ENCODE measurements at regions not wholly inside any gene's neighbourhood (a gene's known extent, or its start where the extent isn't known, plus 50 kb on each side); places are given as distances from the start of the nearest gene placed in this dataset.

- H3K4me1 Mint-ChIP-seq: peaks cover 17 to 18% of the 10 kb centered on the region in 2 experiments
- Histone ChIP-seq H3K27me3 (ENCODE audit: insufficient read depth, low read length) (no peaks in the 10 kb centered on the region), H2BK12ac (ENCODE audit: insufficient read length, low read depth, low read length) (no peak overlapping the region), H3K4ac (ENCODE audit: low read depth, low read length) (no peak overlapping the region), H3K9ac (ENCODE audit: extremely low read depth, insufficient read length, low read length) (no peak overlapping the region), H2BK120ac (ENCODE audit: low read depth, low read length, poor library complexity, severe bottlenecking) (no peak overlapping the region), H3T11ph (ENCODE audit: low read length) (no peak overlapping the region), H3K27ac (ENCODE audit: insufficient read length, low read depth, low read length) (no peak overlapping the region), H2AFZ (ENCODE audit: low read length) (no peak overlapping the region), H4K5ac (ENCODE audit: insufficient read length, low read depth, low read length) (no peak overlapping the region), H4K20me1 (ENCODE audit: control insufficient read depth, insufficient read depth, insufficient read length) (no peaks in the 10 kb centered on the region), H3K23ac (ENCODE audit: insufficient read length, low read depth, low read length) (no peak overlapping the region), H3K23me2 (ENCODE audit: insufficient read length, low read depth, low read length, poor library complexity, severe bottlenecking) (no peaks in the 10 kb centered on the region), H4K8ac (replicated peaks; ENCODE audit: insufficient read length, low read depth, low read length) (no peak overlapping the region), H3K4me1 (ENCODE audit: insufficient read depth, low read length) (peaks cover 6% of the 10 kb centered on the region), H3K79me1 (ENCODE audit: insufficient read depth, low read depth, low read length, poor library complexity, severe bottlenecking) (no peaks in the 10 kb centered on the region), H2BK15ac (ENCODE audit: low read depth, low read length) (no peak overlapping the region), H2AK5ac (ENCODE audit: insufficient read length, low read length) (no peak overlapping the region), H2BK5ac (ENCODE audit: insufficient read length, low read length) (no peak overlapping the region), H3K9me3 (ENCODE audit: control insufficient read depth, low read depth, low read length) (no peaks in the 10 kb centered on the region), H3K56ac (ENCODE audit: insufficient read length, low read depth, low read length) (no peak overlapping the region), H3K14ac (ENCODE audit: insufficient read depth, low read length) (no peak overlapping the region), H4K91ac (ENCODE audit: insufficient read length, low read depth, low read length) (no peak overlapping the region), H3K18ac (ENCODE audit: insufficient read length, low read depth, low read length) (no peak overlapping the region), H2BK20ac (ENCODE audit: low read depth, low read length, poor library complexity, severe bottlenecking) (no peak overlapping the region), H3K79me2 (ENCODE audit: insufficient read depth, low read length) (no peaks in the 10 kb centered on the region), H3K4me2 (ENCODE audit: insufficient read depth, insufficient read length, low read length) (no peak overlapping the region)
- no peak overlapping the region for H3K27ac Mint-ChIP-seq
- H3K36me3 Mint-ChIP-seq (ENCODE audit: insufficient read depth in 1 of 3, low read depth in 3 of 3): no peaks in the 10 kb centered on the region
- WGBS (ENCODE audit: extremely low coverage, insufficient read length, low lambda C conversion rate): no CpG with 5 or more reads among the region's 5 CpGs
- no peaks in the 10 kb centered on the region for H3K27me3 Mint-ChIP-seq (ENCODE audit: low read depth)
- H3K4me3 Mint-ChIP-seq: no peak overlapping the region
- TF ChIP-seq CTCF (conservative IDR thresholded peaks at IDR 0.05): no peak
- H3K9me3 Mint-ChIP-seq: peaks cover 0 to 3% of the 10 kb centered on the region in 2 experiments; a peak in 1 of 5 replicates
- no peak for DNase-seq
These were observed 144.6 kb downstream of the TPH2 start for GRCh38 chr12:72082986-72083820.

All from H9 (cell line).